ENCODE measurements at regions not wholly inside any gene's neighbourhood (a gene's known extent, or its start where the extent isn't known, plus 50 kb on each side); places are given as distances from the start of the nearest gene placed in this dataset.

GRCh38 chr10:10647331-10647730, 370.3 kb upstream of the CELF2 start:
- no peak for TF ChIP-seq ISL1 (CRISPR knock-in tag; IDR thresholded peaks at IDR 0.05)
- no peak for TF ChIP-seq ARNTL (CRISPR knock-in tag; IDR thresholded peaks at IDR 0.05; ENCODE audit: borderline replicate concordance, low read depth)
- no peak for TF ChIP-seq ZFP30 (CRISPR knock-in tag; IDR thresholded peaks at IDR 0.05)
- TF ChIP-seq SNAI2 (CRISPR knock-in tag; IDR thresholded peaks at IDR 0.05), result no peak
- no peak for TF ChIP-seq PATZ1 (CRISPR knock-in tag; IDR thresholded peaks at IDR 0.05; ENCODE audit: borderline replicate concordance)
- TF ChIP-seq CSRNP3 (CRISPR knock-in tag; IDR thresholded peaks at IDR 0.05), result no peak
- TF ChIP-seq CSDC2 (CRISPR knock-in tag; IDR thresholded peaks at IDR 0.05), result no peak
- TF ChIP-seq ZNF70 (CRISPR knock-in tag; IDR thresholded peaks at IDR 0.05), result no peak
- no peak for TF ChIP-seq TCF4 (CRISPR knock-in tag; IDR thresholded peaks at IDR 0.05; ENCODE audit: borderline replicate concordance)
- TF ChIP-seq PPARA (CRISPR knock-in tag; IDR thresholded peaks at IDR 0.05; ENCODE audit: borderline replicate concordance), result no peak
- no peak for TF ChIP-seq ESRRG (CRISPR knock-in tag; IDR thresholded peaks at IDR 0.05)
- TF ChIP-seq ZFP3 (CRISPR knock-in tag; IDR thresholded peaks at IDR 0.05), result no peak
